Astrocyte of the spinal cord (primary cell): ENCODE measurements at regions not wholly inside any gene's neighbourhood (a gene's known extent, or its start where the extent isn't known, plus 50 kb on each side); places are given as distances from the start of the nearest gene placed in this dataset.

Experiments
- DNase-seq: peaks from one replicate; pipeline ENCODE4 v3.0.0; 2011; ENCODE audit warnings: low read depth, low spot score
- H3K4me3 ChIP-seq: 2 replicates; pipeline ENCODE4 v1.5.1; 2011; ENCODE audit warnings: low read depth, mild to moderate bottlenecking, low read length, moderate library complexity
- in situ Hi-C: cut with HindIII; loops from 2 replicates; pipeline ENCODE4 v1.10.0; 2017; ENCODE audit warnings: low sequenced_read_pairs
- TF ChIP-seq, protein P1 (sequence below): IDR thresholded peaks from 2 replicates; pipeline ENCODE4 v1.5.1; 2012; ENCODE audit warnings: low read depth, mild to moderate bottlenecking, low read length, inconsistent platforms

DNA sequence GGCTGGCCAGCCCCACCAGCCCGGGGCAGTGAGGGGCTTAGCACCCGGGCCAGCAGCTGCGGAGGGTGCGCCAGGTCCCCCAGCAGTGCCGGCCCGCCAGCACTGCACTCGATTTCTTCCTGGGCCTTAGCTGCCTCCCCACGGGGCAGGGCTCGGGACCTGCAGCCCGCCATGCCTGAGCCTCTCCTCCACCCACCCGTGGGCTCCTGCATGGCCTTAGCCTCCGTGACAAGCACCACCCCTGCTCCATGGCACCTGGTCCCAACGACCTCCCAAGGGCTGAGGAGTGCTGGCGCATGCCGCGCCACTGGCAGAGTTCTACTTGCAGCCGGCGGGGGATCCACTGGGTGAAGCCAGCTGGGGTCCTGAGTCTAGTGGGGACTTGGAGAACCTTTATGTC is 452.6 kb downstream of the AGTPBP1 start:
- in situ Hi-C loops, result no loop called here
- no peak overlapping the region for H3K4me3 ChIP-seq
- TF ChIP-seq, protein P1, sequence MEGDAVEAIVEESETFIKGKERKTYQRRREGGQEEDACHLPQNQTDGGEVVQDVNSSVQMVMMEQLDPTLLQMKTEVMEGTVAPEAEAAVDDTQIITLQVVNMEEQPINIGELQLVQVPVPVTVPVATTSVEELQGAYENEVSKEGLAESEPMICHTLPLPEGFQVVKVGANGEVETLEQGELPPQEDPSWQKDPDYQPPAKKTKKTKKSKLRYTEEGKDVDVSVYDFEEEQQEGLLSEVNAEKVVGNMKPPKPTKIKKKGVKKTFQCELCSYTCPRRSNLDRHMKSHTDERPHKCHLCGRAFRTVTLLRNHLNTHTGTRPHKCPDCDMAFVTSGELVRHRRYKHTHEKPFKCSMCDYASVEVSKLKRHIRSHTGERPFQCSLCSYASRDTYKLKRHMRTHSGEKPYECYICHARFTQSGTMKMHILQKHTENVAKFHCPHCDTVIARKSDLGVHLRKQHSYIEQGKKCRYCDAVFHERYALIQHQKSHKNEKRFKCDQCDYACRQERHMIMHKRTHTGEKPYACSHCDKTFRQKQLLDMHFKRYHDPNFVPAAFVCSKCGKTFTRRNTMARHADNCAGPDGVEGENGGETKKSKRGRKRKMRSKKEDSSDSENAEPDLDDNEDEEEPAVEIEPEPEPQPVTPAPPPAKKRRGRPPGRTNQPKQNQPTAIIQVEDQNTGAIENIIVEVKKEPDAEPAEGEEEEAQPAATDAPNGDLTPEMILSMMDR, result no peak
- DNase-seq, result no peak

DNA sequence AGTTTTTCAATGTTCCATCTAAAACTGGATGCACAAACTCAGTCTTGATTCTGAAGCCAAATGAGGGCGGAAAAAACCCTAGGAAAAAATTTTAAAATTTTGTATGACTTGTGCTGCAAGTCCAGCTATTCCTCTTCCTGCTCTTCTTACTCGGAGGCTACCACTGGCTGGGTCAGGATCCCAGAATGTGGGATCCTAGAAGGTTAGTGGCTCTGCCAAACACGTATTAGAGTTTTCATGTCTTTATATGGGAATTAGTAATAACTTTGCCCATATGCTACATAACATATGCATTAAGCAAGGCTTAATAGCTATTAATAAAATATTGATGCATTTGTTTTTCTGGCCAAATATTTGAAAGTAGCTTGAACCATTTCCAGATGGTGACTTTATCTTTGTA is 458.3 kb downstream of the AGTPBP1 start:
- no peak overlapping the region for H3K4me3 ChIP-seq
- TF ChIP-seq, protein P1, result no peak
- DNase-seq, result no peak
- in situ Hi-C loops, result no loop called here

GRCh38 chr9:85278769-85279168 is 463.0 kb downstream of the AGTPBP1 start:
- TF ChIP-seq, protein P1, result no peak
- no peak for DNase-seq
- H3K4me3 ChIP-seq, result no peak overlapping the region
- in situ Hi-C loops, result no loop called here

- TF ChIP-seq, protein P1, result no peak
- no peak for DNase-seq
- no peak overlapping the region for H3K4me3 ChIP-seq
- in situ Hi-C loops, result no loop called here
These were observed 465.0 kb downstream of the AGTPBP1 start for GRCh38 chr9:85276741-85277140.

GRCh38 chr9:85269811-85270210 is 471.9 kb downstream of the AGTPBP1 start:
- no peak for DNase-seq
- in situ Hi-C loops, result no loop called here
- H3K4me3 ChIP-seq, result no peak overlapping the region
- TF ChIP-seq, protein P1, result no peak

GRCh38 chr9:85268131-85268530 is 473.6 kb downstream of the AGTPBP1 start:
- DNase-seq, result no peak
- H3K4me3 ChIP-seq, result no peak overlapping the region
- in situ Hi-C loops, result no loop called here
- TF ChIP-seq, protein P1, result no peak

DNA sequence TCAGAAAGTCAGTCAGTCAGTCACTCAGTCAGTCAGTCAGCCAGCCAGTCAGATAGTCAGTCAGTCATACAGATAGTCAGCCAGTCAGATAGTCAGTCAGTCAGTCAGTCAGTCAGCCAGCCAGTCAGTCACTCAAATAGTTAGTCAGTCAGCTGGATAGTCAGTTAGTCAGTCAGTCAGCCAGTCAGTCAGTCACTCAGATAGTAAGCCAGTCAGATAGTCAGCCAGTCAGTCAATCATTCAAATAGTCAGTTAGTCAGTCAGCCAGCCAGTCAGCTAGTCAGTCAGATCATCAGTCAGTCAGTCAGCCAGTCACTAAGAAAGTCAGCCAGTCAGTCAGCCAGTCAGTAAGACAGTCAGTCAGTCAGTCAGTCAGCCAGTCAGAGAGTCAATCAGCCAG is 477.1 kb downstream of the AGTPBP1 start:
- TF ChIP-seq, protein P1, result no peak
- H3K4me3 ChIP-seq, result no peak overlapping the region
- no peak for DNase-seq
- in situ Hi-C loops, result no loop called here
